GM19043 (cell line): ENCODE measurements at regions not wholly inside any gene's neighbourhood (a gene's known extent, or its start where the extent isn't known, plus 50 kb on each side); places are given as distances from the start of the nearest gene placed in this dataset.
"Not testable (repeated sequence)": the region's sequence is repeated elsewhere in the genome, so short reads cannot be mapped to it uniquely, and the experiment has no call there.

Source experiments
- ATAC-seq: cut with Tn5 transposase; IDR thresholded peaks from one replicate; pipeline ENCODE4 v1.9.1; 2021; ENCODE audit warnings: low read depth; ENCODE audit not compliant: unreplicated experiment

- no peak for ATAC-seq
Measured at GRCh38 chr10:4260483-4261124, 475.6 kb upstream of the KLF6 start.

GRCh38 chr10:4257939-4258465, 473.0 kb upstream of the KLF6 start:
- ATAC-seq: no peak

GRCh38 chr10:4256971-4257370, 472.0 kb upstream of the KLF6 start:
- no peak for ATAC-seq

GRCh38 chr10:4255751-4256150, 470.7 kb upstream of the KLF6 start:
- no peak for ATAC-seq

GRCh38 chr10:4254101-4254994, 469.3 kb upstream of the KLF6 start:
- no peak for ATAC-seq

- no peak for ATAC-seq
Measured at GRCh38 chr10:4252701-4253100, 467.7 kb upstream of the KLF6 start.

- no peak for ATAC-seq
Measured at GRCh38 chr10:4250587-4250887, 465.5 kb upstream of the KLF6 start.

- ATAC-seq: no peak
Measured at GRCh38 chr10:4249841-4250586, 465.0 kb upstream of the KLF6 start.

- ATAC-seq: no peak
Measured at GRCh38 chr10:4247379-4247778, 462.4 kb upstream of the KLF6 start.

GRCh38 chr10:4246881-4247358, 461.9 kb upstream of the KLF6 start:
- no peak for ATAC-seq

GRCh38 chr10:4243651-4244050, 458.6 kb upstream of the KLF6 start:
- ATAC-seq: no peak

GRCh38 chr10:4243169-4243568, 458.2 kb upstream of the KLF6 start:
- no peak for ATAC-seq

- no peak for ATAC-seq
Measured at GRCh38 chr10:4242561-4243035, 457.6 kb upstream of the KLF6 start.

- no peak for ATAC-seq
Measured at GRCh38 chr10:4241724-4242345, 456.8 kb upstream of the KLF6 start.

GRCh38 chr10:4240608-4241197, 455.7 kb upstream of the KLF6 start:
- no peak for ATAC-seq

GRCh38 chr10:4239186-4239585, 454.2 kb upstream of the KLF6 start:
- ATAC-seq: no peak

- not testable (repeated sequence) for ATAC-seq
Measured at GRCh38 chr10:4236905-4237304, 451.9 kb upstream of the KLF6 start.

- ATAC-seq: no peak
Measured at GRCh38 chr10:4234661-4235060, 449.7 kb upstream of the KLF6 start.

GRCh38 chr10:4231439-4231838, 446.4 kb upstream of the KLF6 start:
- ATAC-seq: no peak

- ATAC-seq: no peak
Measured at GRCh38 chr10:4230036-4230435, 445.0 kb upstream of the KLF6 start.
